GM12878 (cell line): ENCODE measurements at regions not wholly inside any gene's neighbourhood (a gene's known extent, or its start where the extent isn't known, plus 50 kb on each side); places are given as distances from the start of the nearest gene placed in this dataset.

ENCODE experiments used
- ATAC-seq: fragments of 200-7000 bp; cut with Tn5 transposase; 3 replicates; pipeline ENCODE4 v1.9.1; 2020; ENCODE audit warnings: mild to moderate bottlenecking, moderate library complexity
- BruUV-seq: library from RNA; stranded (reverse); fragments of 400-500 nt; replicated peaks from 2 replicates; lab custom pipeline; 2021; lab: Mats Ljungman, UMichigan
- CTCF ChIA-PET: fragments of 300-600 bp; sonication (Branson Sonifier 250); formaldehyde crosslinking; extraction: SDS; loops from one replicate; lab custom pipeline; 2021; ENCODE audit warnings: inconsistent platforms; lab: Yijun Ruan, JAX
- POLR2A ChIA-PET: fragments of 350-600 bp; formaldehyde crosslinking; extraction: SDS; loops from one replicate; lab custom pipeline; 2021; ENCODE audit warnings: inconsistent platforms; lab: Charles Lee
- RAD21 ChIA-PET: fragments of 300-600 bp; sonication (Branson Sonifier 250); formaldehyde crosslinking; loops from one replicate; lab custom pipeline; 2023; ENCODE audit warnings: antibody characterized with exemption; ENCODE audit not compliant: unreplicated experiment; lab: Charles Lee
- SMC1A ChIA-PET: fragments of 300-600 bp; sonication (Branson Sonifier 250); formaldehyde crosslinking; loops from one replicate; lab custom pipeline; 2023; ENCODE audit not compliant: unreplicated experiment, uncharacterized antibody; lab: Charles Lee
- DNase-seq: peaks from one replicate; pipeline ENCODE4 v3.0.0-alpha.2; 2011; ENCODE audit warnings: low read depth, low spot score
- FAIRE-seq: peaks from 3 replicates; lab custom pipeline; 2011; peaks lifted over from hg19 to GRCh38; lab: Jason Lieb, UNC
- H2AFZ ChIP-seq: 2 replicates; pipeline ENCODE4 v1.6.0; 2011; ENCODE audit warnings: low read depth, low read length, control low read depth; ENCODE audit not compliant: control insufficient read depth
- H3K27ac ChIP-seq: 2 replicates; pipeline ENCODE4 v1.5.1; 2011; ENCODE audit warnings: control low read depth; ENCODE audit not compliant: control insufficient read depth, insufficient read depth
- H3K27me3 ChIP-seq, 2 experiments: replicated peaks in 1 of 2; 2 replicates each; pipeline versions ENCODE4 v1.6.0 to v1.6.1; 2011; ENCODE audit warnings: low read length in 1 of 2; ENCODE audit not compliant: control insufficient read depth in 2 of 2, insufficient read depth in 2 of 2
- H3K36me3 ChIP-seq, 2 experiments: 2 replicates each; pipeline ENCODE4 v1.5.1; 2011; ENCODE audit warnings: low read length in 1 of 2; ENCODE audit not compliant: control insufficient read depth in 2 of 2, insufficient read depth in 2 of 2
- H3K4me1 ChIP-seq: 2 replicates; pipeline ENCODE4 v1.6.1; 2011; ENCODE audit warnings: mild to moderate bottlenecking, low read length, moderate library complexity, mixed read lengths; ENCODE audit not compliant: control insufficient read depth, insufficient read depth
- H3K4me2 ChIP-seq: 2 replicates; pipeline ENCODE4 v1.6.0; 2011; ENCODE audit warnings: control low read depth; ENCODE audit not compliant: control insufficient read depth, insufficient read depth
- H3K4me3 ChIP-seq: fragments of 200-600 bp; sonication (generic); 2 replicates; pipeline ENCODE4 v1.5.1; 2016
- H3K79me2 ChIP-seq: 2 replicates; pipeline ENCODE4 v1.6.0; 2011; ENCODE audit warnings: low read length; ENCODE audit not compliant: control insufficient read depth, insufficient read depth
- H3K9ac ChIP-seq: 2 replicates; pipeline ENCODE4 v1.8.0; 2011; ENCODE audit warnings: low read length, control low read depth, mixed read lengths; ENCODE audit not compliant: control insufficient read depth, insufficient read depth
- H3K9me3 ChIP-seq: replicated peaks from 3 replicates; pipeline ENCODE4 v1.5.1; 2011; ENCODE audit warnings: mild to moderate bottlenecking, low read length; ENCODE audit not compliant: control insufficient read depth, insufficient read depth
- H4K20me1 ChIP-seq: 2 replicates; pipeline ENCODE4 v1.6.0; 2011; ENCODE audit not compliant: control insufficient read depth, insufficient read depth
- HDAC2 ChIP-seq: fragments of 200-600 bp; sonication (generic); IDR thresholded peaks from 2 replicates; pipeline ENCODE4 v1.6.1; 2017
- JUNB ChIP-seq: IDR thresholded peaks from 2 replicates; pipeline ENCODE4 v1.6.1; 2016; ENCODE audit warnings: antibody characterized with exemption, mild to moderate bottlenecking
- WGBS: methylation state at CpG from one replicate; pipeline ENCODE4 v1.1.6; 2016; ENCODE audit warnings: low lambda C conversion rate; ENCODE audit not compliant: insufficient replicate concordance, insufficient coverage; ENCODE audit errors: missing lambda C conversion rate; 5-methylcytosine and 5-hydroxymethylcytosine counted together
- in situ Hi-C: fragments of 300-500 bp; cut with MboI; formaldehyde crosslinking; loops from 9 replicates; pipeline ENCODE4 v1.14.3; 2018; ENCODE audit warnings: mixed read lengths
- intact Hi-C: fragments of 100-400 bp; cut with micrococcal nuclease; formaldehyde crosslinking; loops from one replicate; pipeline ENCODE4 v1.14.2; 2022; ENCODE audit not compliant: unreplicated experiment
- TF ChIP-seq, protein P1 (sequence below): fragments of 450-650 bp; IDR thresholded peaks from 2 replicates; pipeline ENCODE4 v1.6.1; 2017; ENCODE audit warnings: mild to moderate bottlenecking, moderate library complexity
- TF ChIP-seq, protein P2 (sequence below): fragments of 450-650 bp; formaldehyde crosslinking; IDR thresholded peaks from 2 replicates; pipeline ENCODE4 v1.4.0; 2022; ENCODE audit warnings: mild to moderate bottlenecking, moderate library complexity

DNA sequence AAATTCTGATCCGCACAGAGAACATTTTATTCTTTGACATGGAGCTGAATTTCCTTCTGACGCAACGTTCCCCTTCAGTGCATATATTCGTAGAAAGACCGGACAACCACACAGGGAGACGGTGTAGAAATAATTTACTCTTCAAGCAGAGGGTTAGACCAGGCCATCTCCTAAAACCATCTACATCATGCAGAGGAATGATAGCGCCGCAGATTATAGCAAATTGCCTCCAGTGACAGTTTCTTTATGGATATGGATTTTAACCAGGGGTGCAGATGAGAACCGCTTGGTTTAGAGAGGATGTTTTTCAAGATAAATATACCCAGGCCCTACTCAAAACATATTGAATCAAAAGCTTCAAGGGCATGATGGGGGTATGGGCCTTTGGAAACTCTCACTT, 759.3 kb upstream of the AUTS2 start:
- FAIRE-seq (no peak), DNase-seq (no peak), ATAC-seq (no peak)
- Histone ChIP-seq H3K4me3 (no peak overlapping the region), H3K4me2 (no peak overlapping the region), H2AFZ (no peak overlapping the region), H3K27ac (no peak overlapping the region), H3K9me3 (no peaks in the 10 kb centered on the region; the same call in 2 of the 3 replicates), H3K9ac (no peak overlapping the region), H4K20me1 (no peaks in the 10 kb centered on the region), H3K4me1 (no peaks in the 10 kb centered on the region), H3K79me2 (no peaks in the 10 kb centered on the region), H3K27me3 (no peaks in the 10 kb centered on the region), H3K36me3 (no peaks in the 10 kb centered on the region)
- TF ChIP-seq JUNB: no peak
- TF ChIP-seq, protein P1, sequence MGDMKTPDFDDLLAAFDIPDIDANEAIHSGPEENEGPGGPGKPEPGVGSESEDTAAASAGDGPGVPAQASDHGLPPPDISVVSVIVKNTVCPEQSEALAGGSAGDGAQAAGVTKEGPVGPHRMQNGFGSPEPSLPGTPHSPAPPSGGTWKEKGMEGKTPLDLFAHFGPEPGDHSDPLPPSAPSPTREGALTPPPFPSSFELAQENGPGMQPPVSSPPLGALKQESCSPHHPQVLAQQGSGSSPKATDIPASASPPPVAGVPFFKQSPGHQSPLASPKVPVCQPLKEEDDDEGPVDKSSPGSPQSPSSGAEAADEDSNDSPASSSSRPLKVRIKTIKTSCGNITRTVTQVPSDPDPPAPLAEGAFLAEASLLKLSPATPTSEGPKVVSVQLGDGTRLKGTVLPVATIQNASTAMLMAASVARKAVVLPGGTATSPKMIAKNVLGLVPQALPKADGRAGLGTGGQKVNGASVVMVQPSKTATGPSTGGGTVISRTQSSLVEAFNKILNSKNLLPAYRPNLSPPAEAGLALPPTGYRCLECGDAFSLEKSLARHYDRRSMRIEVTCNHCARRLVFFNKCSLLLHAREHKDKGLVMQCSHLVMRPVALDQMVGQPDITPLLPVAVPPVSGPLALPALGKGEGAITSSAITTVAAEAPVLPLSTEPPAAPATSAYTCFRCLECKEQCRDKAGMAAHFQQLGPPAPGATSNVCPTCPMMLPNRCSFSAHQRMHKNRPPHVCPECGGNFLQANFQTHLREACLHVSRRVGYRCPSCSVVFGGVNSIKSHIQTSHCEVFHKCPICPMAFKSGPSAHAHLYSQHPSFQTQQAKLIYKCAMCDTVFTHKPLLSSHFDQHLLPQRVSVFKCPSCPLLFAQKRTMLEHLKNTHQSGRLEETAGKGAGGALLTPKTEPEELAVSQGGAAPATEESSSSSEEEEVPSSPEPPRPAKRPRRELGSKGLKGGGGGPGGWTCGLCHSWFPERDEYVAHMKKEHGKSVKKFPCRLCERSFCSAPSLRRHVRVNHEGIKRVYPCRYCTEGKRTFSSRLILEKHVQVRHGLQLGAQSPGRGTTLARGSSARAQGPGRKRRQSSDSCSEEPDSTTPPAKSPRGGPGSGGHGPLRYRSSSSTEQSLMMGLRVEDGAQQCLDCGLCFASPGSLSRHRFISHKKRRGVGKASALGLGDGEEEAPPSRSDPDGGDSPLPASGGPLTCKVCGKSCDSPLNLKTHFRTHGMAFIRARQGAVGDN: no peak
- TF ChIP-seq, protein P2, sequence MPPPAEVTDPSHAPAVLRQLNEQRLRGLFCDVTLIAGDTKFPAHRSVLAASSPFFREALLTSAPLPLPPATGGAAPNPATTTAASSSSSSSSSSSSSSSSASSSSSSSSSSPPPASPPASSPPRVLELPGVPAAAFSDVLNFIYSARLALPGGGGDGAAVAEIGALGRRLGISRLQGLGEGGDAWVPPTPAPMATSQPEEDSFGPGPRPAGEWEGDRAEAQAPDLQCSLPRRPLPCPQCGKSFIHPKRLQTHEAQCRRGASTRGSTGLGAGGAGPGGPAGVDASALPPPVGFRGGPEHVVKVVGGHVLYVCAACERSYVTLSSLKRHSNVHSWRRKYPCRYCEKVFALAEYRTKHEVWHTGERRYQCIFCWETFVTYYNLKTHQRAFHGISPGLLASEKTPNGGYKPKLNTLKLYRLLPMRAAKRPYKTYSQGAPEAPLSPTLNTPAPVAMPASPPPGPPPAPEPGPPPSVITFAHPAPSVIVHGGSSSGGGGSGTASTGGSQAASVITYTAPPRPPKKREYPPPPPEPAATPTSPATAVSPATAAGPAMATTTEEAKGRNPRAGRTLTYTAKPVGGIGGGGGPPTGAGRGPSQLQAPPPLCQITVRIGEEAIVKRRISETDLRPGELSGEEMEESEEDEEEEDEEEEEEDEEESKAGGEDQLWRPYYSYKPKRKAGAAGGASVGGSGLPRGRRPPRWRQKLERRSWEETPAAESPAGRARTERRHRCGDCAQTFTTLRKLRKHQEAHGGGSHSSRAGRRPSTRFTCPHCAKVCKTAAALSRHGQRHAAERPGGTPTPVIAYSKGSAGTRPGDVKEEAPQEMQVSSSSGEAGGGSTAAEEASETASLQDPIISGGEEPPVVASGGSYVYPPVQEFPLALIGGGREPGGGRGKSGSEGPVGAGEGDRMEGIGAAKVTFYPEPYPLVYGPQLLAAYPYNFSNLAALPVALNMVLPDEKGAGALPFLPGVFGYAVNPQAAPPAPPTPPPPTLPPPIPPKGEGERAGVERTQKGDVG (CRISPR knock-in tag): no peak
- TF ChIP-seq HDAC2: no peak
- RAD21 ChIA-PET: no interaction called here
- intact Hi-C loops: no loop called here
- 60% methylated on average over 9 of the region's 9 CpGs for WGBS
- BruUV-seq: no TSS peak
- in situ Hi-C loops: no loop called here
- SMC1A ChIA-PET: no interaction called here
- POLR2A ChIA-PET: no interaction called here
- CTCF ChIA-PET: no interaction called here
